Transverse colon (tissue), 4 donors: ENCODE measurements at regions not wholly inside any gene's neighbourhood (a gene's known extent, or its start where the extent isn't known, plus 50 kb on each side); places are given as distances from the start of the nearest gene placed in this dataset.

Experiments
- DNase-seq: peaks from one replicate; pipeline ENCODE4 v3.0.0-alpha.2; 2019
- H3K27ac ChIP-seq, 4 donors: fragments of 200-600 bp; sonication (generic); 2 replicates each; pipeline ENCODE4 v1.5.1; 2016 to 2018; ENCODE audit warnings: inconsistent platforms in 4 of 4
- H3K27me3 ChIP-seq: fragments of 200-600 bp; sonication (generic); 2 replicates; pipeline ENCODE4 v1.5.1; 2017; ENCODE audit warnings: inconsistent platforms
- H3K36me3 ChIP-seq, 4 donors: fragments of 200-600 bp; sonication (generic); 2 replicates each; pipeline ENCODE4 v1.5.1; 2017 to 2019; ENCODE audit warnings: inconsistent platforms in 4 of 4
- H3K4me1 ChIP-seq, 4 donors: fragments of 200-600 bp; sonication (generic); 2 replicates each; pipeline ENCODE4 v1.5.1; 2017 to 2020; ENCODE audit warnings: inconsistent platforms in 4 of 4
- H3K4me3 ChIP-seq, 4 donors: fragments of 200-600 bp; sonication (generic); 1 replicate in 1 of 4; 2 replicates in 3 of 4; pipeline versions ENCODE4 v1.5.1 to v1.6.1; 2017 to 2019; ENCODE audit warnings: inconsistent platforms in 4 of 4
- H3K9me3 ChIP-seq, 2 donors: fragments of 200-600 bp; sonication (generic); 2 replicates each; pipeline ENCODE4 v1.5.1; 2017 to 2019; ENCODE audit warnings: inconsistent platforms in 2 of 2
- CTCF ChIP-seq, 5 experiments: fragments of 200-600 bp in 3 of 5; fragments of 450-650 bp in 2 of 5; sonication (generic) in 3 of 5; IDR thresholded peaks; 1 replicate in 2 of 5; 2 replicates in 3 of 5; pipeline ENCODE4 v1.5.1; 2016 to 2017; ENCODE audit warnings: antibody characterized with exemption in 5 of 5, inconsistent platforms in 3 of 5, mild to moderate bottlenecking in 2 of 5, moderate library complexity in 1 of 5
- EP300 ChIP-seq: sonication (generic); formaldehyde crosslinking; IDR thresholded peaks from one replicate; pipeline ENCODE4 v1.6.1; 2017; ENCODE audit warnings: antibody characterized with exemption, low read depth
- POLR2A ChIP-seq: fragments of 450-650 bp; IDR thresholded peaks from one replicate; pipeline ENCODE4 v1.6.1; 2016; ENCODE audit warnings: antibody characterized with exemption, mild to moderate bottlenecking, moderate library complexity
- POLR2AphosphoS5 ChIP-seq, 3 donors: sonication (generic); formaldehyde crosslinking; IDR thresholded peaks; one replicate each; pipeline ENCODE4 v1.6.1; 2016; ENCODE audit warnings: antibody characterized with exemption in 3 of 3
- WGBS, 2 donors: methylation state at CpG; one replicate each; pipeline ENCODE4 v1.1.5; 2018; ENCODE audit warnings: low coverage in 1 of 2; 5-methylcytosine and 5-hydroxymethylcytosine counted together
- in situ Hi-C, 4 donors: fragments of 200-750 bp; cut with MboI; loops; one replicate each; pipeline versions ENCODE4 v1.15.0 to v1.15.1; 2017; ENCODE audit warnings: low sequenced_read_pairs in 3 of 4, low pct_ligation_motif_present in 1 of 4, low pct_unique_long_range_greater_than_20kb in 1 of 4
- intact Hi-C: fragments of 100-400 bp; cut with DNase I; formaldehyde crosslinking; loops from one replicate; pipeline ENCODE4 v1.15.1; 2023; ENCODE audit warnings: low total_unique reads

- WGBS, 2 donors, result 72% methylated on average over 7 of the region's 7 CpGs
- Histone ChIP-seq H3K36me3 (no peaks in the 10 kb centered on the region), H3K9me3 (no peaks in the 10 kb centered on the region), H3K4me3 (no peak overlapping the region), H3K27me3 (no peaks in the 10 kb centered on the region), H3K4me1 (peaks cover 10 to 37% (median 20%) of the 10 kb centered on the region in 4 donors), H3K27ac (peak overlapping the region; percentile 46 to 80 (median 77))
- in situ Hi-C loops (loop anchor here in 1 of 4 donors (25.0 kb wide), 1 partner anchor 452 kb away; no protein-coding TSS in a partner anchor), intact Hi-C loops (loop anchor here (10.0 kb wide), 1 partner anchor 69 kb away; no protein-coding TSS in a partner anchor)
- DNase-seq, result no peak
- no peak for TF ChIP-seq POLR2A
- TF ChIP-seq CTCF (IDR thresholded peaks at IDR 0.05), result no peak
- no peak for TF ChIP-seq POLR2AphosphoS5 (IDR thresholded peaks at IDR 0.05)
- no peak for TF ChIP-seq EP300
Measured at GRCh38 chr12:20213723-20214625, 154.4 kb upstream of the PDE3A start.

GRCh38 chr12:20220339-20220738 lies 148.0 kb upstream of the PDE3A start:
- Histone ChIP-seq H3K36me3 (no peaks in the 10 kb centered on the region), H3K27me3 (no peaks in the 10 kb centered on the region), H3K4me3 (no peak overlapping the region), H3K27ac (no peak overlapping the region), H3K9me3 (no peaks in the 10 kb centered on the region), H3K4me1 (no peaks in the 10 kb centered on the region)
- in situ Hi-C loops (loop anchor here in 1 of 4 donors (25.0 kb wide), 1 partner anchor 458 kb away; no protein-coding TSS in a partner anchor), intact Hi-C loops (no loop called here)
- DNase-seq, result no peak
- 71 to 89% methylated on average over 1 of the region's 1 CpG for WGBS, 2 donors
- TF ChIP-seq POLR2AphosphoS5 (IDR thresholded peaks at IDR 0.05), result no peak
- TF ChIP-seq CTCF (IDR thresholded peaks at IDR 0.05), result peak in 3 of 5 experiments; percentile 10 to 31 (median 20)
- TF ChIP-seq POLR2A, result no peak

GRCh38 chr12:20232931-20233675 lies 135.2 kb upstream of the PDE3A start:
- 55 to 81% methylated on average over 3 to 5 of the region's 5 CpGs for WGBS, 2 donors
- H3K36me3 ChIP-seq, result no peaks in the 10 kb centered on the region
- no peak overlapping the region for H3K27ac ChIP-seq
- intact Hi-C loops (no loop called here), in situ Hi-C loops (no loop called here)
- DNase-seq, result no peak
- no peaks in the 10 kb centered on the region for H3K9me3 ChIP-seq
- no peak overlapping the region for H3K4me3 ChIP-seq
- TF ChIP-seq CTCF (IDR thresholded peaks at IDR 0.05) (no peak), EP300 (no peak), POLR2A (no peak), POLR2AphosphoS5 (IDR thresholded peaks at IDR 0.05) (no peak)
- no peaks in the 10 kb centered on the region for H3K27me3 ChIP-seq
- no peaks in the 10 kb centered on the region for H3K4me1 ChIP-seq

- in situ Hi-C loops, result no loop called here
Measured at GRCh38 chr12:20234474-20234873, 133.9 kb upstream of the PDE3A start.

More at GRCh38 chr12:20234474-20234873, 133.9 kb upstream of the PDE3A start:
- DNase-seq, result no peak
- Histone ChIP-seq H3K36me3 (no peaks in the 10 kb centered on the region), H3K4me1 (no peaks in the 10 kb centered on the region), H3K9me3 (no peaks in the 10 kb centered on the region), H3K27me3 (no peaks in the 10 kb centered on the region), H3K27ac (no peak overlapping the region), H3K4me3 (no peak overlapping the region)
- intact Hi-C loops, result no loop called here
- TF ChIP-seq POLR2AphosphoS5 (IDR thresholded peaks at IDR 0.05) (no peak), POLR2A (no peak), CTCF (IDR thresholded peaks at IDR 0.05) (no peak), EP300 (no peak)
- 84 to 99% methylated on average over 5 to 6 of the region's 6 CpGs for WGBS, 2 donors
